GM23338 (cell line): ENCODE measurements at regions not wholly inside any gene's neighbourhood (a gene's known extent, or its start where the extent isn't known, plus 50 kb on each side); places are given as distances from the start of the nearest gene placed in this dataset.
"Not testable (repeated sequence)": the region's sequence is repeated elsewhere in the genome, so short reads cannot be mapped to it uniquely, and the experiment has no call there.

Source experiments
- ATAC-seq: fragments of 200-7000 bp; cut with Tn5 transposase; 3 replicates; pipeline ENCODE4 v1.9.1; 2020
- DNase-seq: peaks from one replicate; pipeline ENCODE4 v3.0.0-alpha.2; 2015; ENCODE audit warnings: low spot score
- H2AFZ ChIP-seq: fragments of 200-600 bp; sonication (generic); 2 replicates; pipeline ENCODE4 v1.8.0; 2016; ENCODE audit warnings: antibody characterized with exemption, mild to moderate bottlenecking, moderate library complexity
- H3F3A ChIP-seq: fragments of 200-600 bp; sonication (generic); replicated peaks from 2 replicates; pipeline ENCODE4 v1.8.0; 2017; ENCODE audit warnings: antibody characterized with exemption, mixed run types, low read depth
- H3K27ac ChIP-seq: fragments of 200-600 bp; sonication (generic); 2 replicates; pipeline ENCODE4 v1.6.1; 2016; ENCODE audit warnings: low read depth
- H3K27me3 ChIP-seq: fragments of 200-600 bp; sonication (generic); 2 replicates; pipeline ENCODE4 v1.8.0; 2016; ENCODE audit warnings: mild to moderate bottlenecking, mixed run types, moderate library complexity; ENCODE audit not compliant: insufficient read depth
- H3K36me3 ChIP-seq: fragments of 200-600 bp; sonication (generic); 2 replicates; pipeline ENCODE4 v1.8.0; 2016; ENCODE audit warnings: mild to moderate bottlenecking; ENCODE audit not compliant: insufficient read depth
- H3K4me1 ChIP-seq: fragments of 200-600 bp; sonication (generic); 2 replicates; pipeline ENCODE4 v1.8.0; 2016; ENCODE audit warnings: mild to moderate bottlenecking, moderate library complexity; ENCODE audit not compliant: insufficient read depth
- H3K4me2 ChIP-seq: fragments of 200-600 bp; sonication (generic); 2 replicates; pipeline ENCODE4 v1.7.1; 2017; ENCODE audit warnings: mixed run types
- H3K4me3 ChIP-seq: fragments of 200-600 bp; sonication (generic); 2 replicates; pipeline ENCODE4 v1.6.1; 2016; ENCODE audit warnings: mixed run types
- H3K79me2 ChIP-seq: fragments of 200-600 bp; sonication (generic); replicated peaks from 2 replicates; pipeline ENCODE4 v1.8.0; 2017; ENCODE audit warnings: mild to moderate bottlenecking; ENCODE audit not compliant: insufficient read depth
- H3K9me2 ChIP-seq: fragments of 200-600 bp; sonication (generic); 2 replicates; pipeline ENCODE4 v1.8.0; 2017; ENCODE audit not compliant: insufficient read depth
- H4K20me1 ChIP-seq: fragments of 200-600 bp; sonication (generic); replicated peaks from 2 replicates; pipeline ENCODE4 v1.8.0; 2017; ENCODE audit warnings: mild to moderate bottlenecking; ENCODE audit not compliant: insufficient read depth
- H3K27ac Mint-ChIP-seq: 2 replicates; pipeline ENCODE4 v1.8.0; 2020; ENCODE audit warnings: inconsistent platforms, mild to moderate bottlenecking, moderate library complexity, mixed read lengths
- H3K27me3 Mint-ChIP-seq: 3 replicates; pipeline ENCODE4 v1.8.0; 2022; ENCODE audit warnings: low read depth, mild to moderate bottlenecking, moderate library complexity, mixed read lengths, inconsistent platforms; ENCODE audit not compliant: insufficient read depth, poor library complexity
- H3K36me3 Mint-ChIP-seq: 3 replicates; pipeline ENCODE4 v1.8.0; 2021; ENCODE audit warnings: low read depth, mild to moderate bottlenecking, inconsistent platforms, moderate library complexity, mixed read lengths
- H3K4me1 Mint-ChIP-seq: 3 replicates; pipeline ENCODE4 v1.8.0; 2020; ENCODE audit warnings: mild to moderate bottlenecking, inconsistent platforms, mixed read lengths
- H3K4me3 Mint-ChIP-seq: 3 replicates; pipeline ENCODE4 v1.8.0; 2021; ENCODE audit warnings: moderate library complexity, mild to moderate bottlenecking, inconsistent platforms, mixed read lengths
- H3K9me3 Mint-ChIP-seq: 3 replicates; pipeline ENCODE4 v1.8.0; 2020; ENCODE audit warnings: moderate library complexity, mild to moderate bottlenecking, inconsistent platforms, mixed read lengths
- CTCF ChIP-seq, 2 experiments: fragments of 200-600 bp in 1 of 2; sonication (generic) in 1 of 2; conservative IDR thresholded peaks; 2 replicates each; pipeline versions ENCODE4 v1.5.1 to v1.6.1; 2016 to 2017; ENCODE audit warnings: antibody characterized with exemption in 2 of 2, low read depth in 2 of 2, mild to moderate bottlenecking in 2 of 2, moderate library complexity in 1 of 2
- ETS1 ChIP-seq: IDR thresholded peaks from 2 replicates; pipeline ENCODE4 v1.6.1; 2016; ENCODE audit warnings: antibody characterized with exemption
- EZH2 ChIP-seq: fragments of 200-600 bp; sonication (generic); IDR thresholded peaks from one replicate; pipeline ENCODE4 v1.8.0; 2017; ENCODE audit warnings: antibody characterized with exemption, mild to moderate bottlenecking, low read depth; ENCODE audit not compliant: unreplicated experiment
- EZH2phosphoT487 ChIP-seq: fragments of 200-600 bp; sonication (generic); IDR thresholded peaks from one replicate; pipeline ENCODE4 v1.8.1; 2018; ENCODE audit warnings: antibody characterized with exemption; ENCODE audit not compliant: unreplicated experiment
- STAT1 ChIP-seq: IDR thresholded peaks from one replicate; pipeline ENCODE4 v1.6.1; 2016; ENCODE audit warnings: antibody characterized with exemption; ENCODE audit not compliant: unreplicated experiment
- ZNF331 ChIP-seq: fragments of 250-450 bp; sonication (Bioruptor Pico); IDR thresholded peaks from 2 replicates; pipeline ENCODE4 v1.5.0; 2020; ENCODE audit warnings: low read depth, mild to moderate bottlenecking, moderate library complexity

GRCh38 chr2:195434346-195434745, 222.7 kb upstream of the SLC39A10 start:
- Histone ChIP-seq H3K4me2 (no peak overlapping the region), H2AFZ (no peak overlapping the region), H3K27me3 (no peaks in the 10 kb centered on the region), H3K36me3 (no peaks in the 10 kb centered on the region), H3F3A (no peaks in the 10 kb centered on the region), H3K4me1 (no peaks in the 10 kb centered on the region), H3K27ac (no peak overlapping the region), H3K4me3 (no peak overlapping the region), H3K9me2 (peaks cover 11% of the 10 kb centered on the region; the same call in 1 of the 2 replicates), H4K20me1 (no peaks in the 10 kb centered on the region), H3K79me2 (no peaks in the 10 kb centered on the region)
- H3K27me3 Mint-ChIP-seq = no peaks in the 10 kb centered on the region
- TF ChIP-seq ZNF331 (no peak), EZH2 (no peak), STAT1 (no peak), EZH2phosphoT487 (no peak), CTCF (conservative IDR thresholded peaks at IDR 0.05; ENCODE audit: low read depth in 2 of 2) (no peak)
- no peak overlapping the region for H3K27ac Mint-ChIP-seq
- DNase-seq = no peak
- no peak overlapping the region for H3K4me3 Mint-ChIP-seq
- H3K36me3 Mint-ChIP-seq = peaks cover 10% of the 10 kb centered on the region
- peaks cover 11% of the 10 kb centered on the region; the same call in 2 of the 3 replicates for H3K9me3 Mint-ChIP-seq
- no peak for ATAC-seq
- no peaks in the 10 kb centered on the region for H3K4me1 Mint-ChIP-seq

- H3K36me3 Mint-ChIP-seq = peaks cover 10% of the 10 kb centered on the region
- H4K20me1 ChIP-seq, H3K27me3 Mint-ChIP-seq, H3K27me3 ChIP-seq, H3F3A ChIP-seq, H2AFZ ChIP-seq, ATAC-seq, H3K27ac Mint-ChIP-seq, H3K4me3 Mint-ChIP-seq, H3K4me1 Mint-ChIP-seq, H3K36me3 ChIP-seq, H3K4me2 ChIP-seq, H3K4me3 ChIP-seq, H3K79me2 ChIP-seq, DNase-seq, H3K4me1 ChIP-seq, H3K27ac ChIP-seq, H3K9me2 ChIP-seq: not testable (repeated sequence)
- H3K9me3 Mint-ChIP-seq = peaks cover 11% of the 10 kb centered on the region; the same call in 2 of the 3 replicates
These were observed 223.3 kb upstream of the SLC39A10 start for GRCh38 chr2:195433729-195434128.

- ATAC-seq (no peak), DNase-seq (no peak)
- Mint-ChIP-seq H3K4me1 (peaks cover 8% of the 10 kb centered on the region), H3K27ac (no peak overlapping the region), H3K36me3 (peaks cover 3% of the 10 kb centered on the region; the same call in 2 of the 3 replicates), H3K27me3 (peaks cover 2% of the 10 kb centered on the region), H3K4me3 (no peak overlapping the region), H3K9me3 (peaks cover 3% of the 10 kb centered on the region; the same call in 2 of the 3 replicates)
- no peak overlapping the region for H2AFZ ChIP-seq
- H3K27me3 ChIP-seq = no peaks in the 10 kb centered on the region
- H4K20me1 ChIP-seq = no peaks in the 10 kb centered on the region
- no peaks in the 10 kb centered on the region for H3K79me2 ChIP-seq
- H3K9me2 ChIP-seq = no peaks in the 10 kb centered on the region
- H3K4me2 ChIP-seq = no peak overlapping the region
- H3K27ac ChIP-seq = no peak overlapping the region
- H3K4me3 ChIP-seq = no peak overlapping the region
- H3K4me1 ChIP-seq = peaks cover 18% of the 10 kb centered on the region
- no peaks in the 10 kb centered on the region for H3F3A ChIP-seq
- H3K36me3 ChIP-seq = no peaks in the 10 kb centered on the region
- TF ChIP-seq STAT1 (no peak), ZNF331 (no peak), ETS1 (no peak), EZH2phosphoT487 (no peak), CTCF (conservative IDR thresholded peaks at IDR 0.05; ENCODE audit: low read depth in 2 of 2) (no peak), EZH2 (no peak)
These were observed 228.4 kb upstream of the SLC39A10 start for GRCh38 chr2:195428673-195429072.
